HG02678 (cell line): ENCODE measurements at regions not wholly inside any gene's neighbourhood (a gene's known extent, or its start where the extent isn't known, plus 50 kb on each side); places are given as distances from the start of the nearest gene placed in this dataset.
"Not testable (repeated sequence)": the region's sequence is repeated elsewhere in the genome, so short reads cannot be mapped to it uniquely, and the experiment has no call there.

Experiments used
- ATAC-seq: cut with Tn5 transposase; IDR thresholded peaks from one replicate; pipeline ENCODE4 v1.9.1; 2021; ENCODE audit warnings: mild to moderate bottlenecking, moderate library complexity; ENCODE audit not compliant: unreplicated experiment

DNA sequence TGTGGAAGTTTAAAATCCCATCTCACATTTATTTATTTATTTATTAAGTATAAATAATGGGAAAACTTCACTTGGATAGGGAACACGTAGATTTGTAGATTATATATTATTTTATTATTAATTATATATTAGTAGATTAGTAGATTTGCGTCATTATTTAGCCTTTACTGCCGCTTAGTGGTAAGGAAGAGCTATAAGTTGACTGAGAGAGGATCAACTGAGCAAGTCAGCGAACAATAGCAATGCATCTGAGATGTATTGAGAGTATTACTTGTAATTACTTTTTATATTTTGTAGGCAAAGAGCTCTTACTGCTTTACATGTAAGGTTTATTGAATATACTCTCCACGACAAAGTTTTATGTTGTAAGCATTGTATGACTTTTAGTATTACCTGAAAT is 244.5 kb upstream of the ANKRD30A start:
- ATAC-seq, result no peak

DNA sequence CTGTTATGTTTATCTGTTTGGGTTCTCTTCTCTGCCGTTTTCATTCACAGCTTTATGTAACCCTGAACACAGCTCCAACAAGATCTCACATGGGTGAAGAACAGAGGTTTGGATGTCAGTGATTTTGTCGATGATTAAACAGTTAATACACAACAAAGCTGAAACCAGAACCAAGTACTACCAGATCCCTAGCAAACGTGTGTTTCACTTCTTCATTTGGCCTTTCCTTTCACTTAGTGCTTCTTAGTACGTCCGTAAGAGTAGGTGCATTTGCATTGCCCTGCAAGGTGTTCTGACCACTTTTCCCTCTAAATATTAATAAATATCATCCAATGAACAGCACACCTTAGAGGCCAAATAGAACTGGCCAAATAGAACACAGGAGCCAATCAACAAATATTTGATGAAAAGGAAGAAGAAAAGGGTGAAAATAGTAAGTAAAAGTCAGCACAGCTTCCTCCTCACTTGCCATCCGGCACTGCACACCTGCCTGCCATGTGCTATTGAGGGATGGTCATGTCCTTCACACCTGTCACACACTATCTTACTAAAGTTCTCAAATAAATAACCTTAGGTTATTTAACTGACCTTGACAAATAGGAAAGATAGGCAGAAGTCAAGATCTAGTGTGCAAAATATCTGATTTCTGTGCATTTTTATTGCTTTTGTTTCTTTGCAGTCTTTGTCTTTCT is 252.6 kb upstream of the ANKRD30A start:
- peak; percentile 99 for ATAC-seq

DNA sequence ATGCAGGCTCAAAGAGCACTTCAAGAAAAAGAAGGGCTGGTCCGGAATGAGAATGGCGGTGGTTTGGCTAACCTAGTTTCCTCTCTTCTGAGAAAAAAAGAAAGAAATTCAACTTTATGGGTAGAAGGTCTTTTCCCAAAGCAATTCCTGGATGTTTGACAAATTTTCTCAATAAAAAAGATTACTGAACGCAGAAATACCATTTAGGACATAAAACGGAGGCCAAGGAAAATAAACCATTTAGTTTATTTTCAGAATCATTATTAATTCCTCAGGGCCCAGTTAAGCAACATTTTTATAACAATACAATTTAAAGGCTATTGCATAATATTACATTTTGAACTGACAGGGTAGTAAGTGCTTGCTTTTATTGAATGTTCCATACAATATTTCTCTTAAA is 284.6 kb upstream of the ANKRD30A start:
- ATAC-seq, result no peak

DNA sequence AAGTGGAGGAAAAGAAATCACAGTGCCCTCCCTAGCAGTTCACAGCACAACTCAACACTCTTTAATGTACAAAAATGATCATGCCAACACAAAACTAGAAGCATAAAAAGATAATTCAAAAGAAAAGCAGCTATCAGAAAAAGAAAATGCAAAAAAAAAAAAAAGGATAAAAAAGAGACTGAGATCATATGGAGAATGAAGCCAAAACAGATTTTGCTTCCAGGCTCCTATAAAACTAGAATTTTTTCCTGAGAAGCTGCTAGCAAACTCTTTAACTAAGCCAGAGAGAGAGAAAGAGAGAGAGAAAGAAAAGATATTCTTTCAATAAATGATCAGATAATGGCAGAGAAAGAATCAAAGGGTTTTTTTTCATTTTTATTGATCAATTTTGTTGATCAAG is 288.0 kb upstream of the ANKRD30A start:
- no peak for ATAC-seq

DNA sequence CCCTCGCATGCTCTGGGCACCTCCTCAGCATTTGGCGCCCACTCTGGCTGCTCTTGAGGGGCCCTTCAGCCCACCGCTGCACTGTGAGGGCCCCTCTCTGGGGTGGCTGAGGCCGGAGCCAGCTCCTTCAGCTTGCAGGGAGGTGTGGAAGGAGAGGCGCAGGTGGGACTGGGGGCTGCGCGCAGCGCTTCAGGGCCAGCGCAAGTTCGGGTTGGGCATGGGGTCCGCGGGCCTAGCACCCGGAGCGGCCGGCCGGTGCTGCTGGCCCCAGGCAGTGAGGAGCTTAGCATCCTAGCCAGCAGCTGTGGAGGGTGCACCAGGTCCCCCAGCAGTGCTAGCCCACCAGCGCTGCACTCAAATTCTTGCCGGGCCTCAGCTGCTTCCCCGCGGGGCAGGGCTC is 305.6 kb upstream of the ANKRD30A start:
- no peak for ATAC-seq

DNA sequence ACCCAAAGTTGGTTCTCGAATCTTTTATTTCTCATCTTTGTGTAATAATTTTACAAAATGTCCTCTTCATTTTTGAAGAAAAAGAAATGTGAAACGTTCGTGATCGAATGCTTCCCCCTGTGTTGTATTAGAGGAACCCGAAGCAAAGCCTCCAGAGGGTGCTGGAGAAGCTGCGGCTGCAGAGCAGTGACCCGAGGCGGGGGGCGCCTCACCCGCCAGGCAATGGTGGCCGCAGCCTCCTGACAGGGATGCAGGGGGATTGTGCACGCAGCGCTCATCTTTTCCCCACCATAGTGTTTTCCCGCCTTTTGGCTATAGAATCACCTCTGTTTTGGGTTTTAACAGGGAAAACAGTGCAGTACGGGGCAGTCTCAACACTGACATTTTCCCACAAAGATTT is 307.5 kb upstream of the ANKRD30A start:
- no peak for ATAC-seq

DNA sequence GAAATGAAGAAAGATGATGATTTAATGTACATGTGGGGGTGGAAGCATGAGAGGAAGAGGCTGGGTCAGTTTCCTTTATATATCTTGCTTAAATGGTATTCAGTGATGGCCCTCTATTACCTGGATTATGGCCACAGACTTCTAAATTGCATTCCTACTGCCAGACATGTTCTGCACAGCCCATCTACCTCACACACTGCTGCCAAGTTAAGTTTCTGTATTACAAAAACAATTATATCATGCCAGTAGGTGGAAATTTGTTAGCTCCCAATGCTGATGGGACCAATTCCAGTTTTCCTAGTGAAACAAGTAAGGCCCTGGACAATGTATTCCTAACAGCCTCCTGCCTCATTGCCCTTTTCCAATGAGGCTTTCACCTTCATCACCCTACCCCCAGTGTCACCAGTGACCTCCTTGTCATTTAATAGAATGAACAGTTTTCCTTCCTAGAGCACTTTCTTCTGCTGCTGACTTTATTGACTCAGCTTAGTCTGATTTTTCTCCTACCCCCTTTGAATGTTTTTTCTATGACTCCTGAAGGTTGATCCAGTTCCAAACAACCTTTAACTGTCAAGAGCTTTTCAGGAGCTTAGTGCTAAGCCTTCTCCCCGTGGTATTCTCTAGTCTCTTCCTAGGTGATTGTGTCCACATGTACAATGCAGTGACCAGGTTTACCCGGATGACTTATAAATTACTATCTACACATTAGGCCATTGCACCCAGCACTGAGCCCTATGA is 316.6 kb upstream of the ANKRD30A start:
- ATAC-seq, result no peak

DNA sequence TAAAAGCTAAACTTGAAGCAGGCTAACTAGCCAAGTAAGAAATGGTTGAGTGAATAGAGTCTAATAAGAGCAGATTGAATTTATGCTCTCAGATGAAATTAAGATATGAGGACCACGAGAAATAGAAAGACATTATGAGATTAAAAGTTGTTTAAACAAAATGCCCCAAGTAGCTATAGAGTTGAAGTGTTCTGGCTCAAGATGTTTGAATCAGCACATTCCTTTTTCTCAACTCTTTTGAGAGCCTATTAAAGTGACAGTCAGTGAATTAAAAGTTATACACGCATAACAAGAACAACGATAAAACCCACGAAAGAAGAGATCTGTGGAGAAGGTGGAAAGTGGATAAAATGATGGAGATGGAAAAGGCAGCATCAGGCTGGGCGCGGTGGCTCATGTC is 322.2 kb upstream of the ANKRD30A start:
- ATAC-seq, result no peak

DNA sequence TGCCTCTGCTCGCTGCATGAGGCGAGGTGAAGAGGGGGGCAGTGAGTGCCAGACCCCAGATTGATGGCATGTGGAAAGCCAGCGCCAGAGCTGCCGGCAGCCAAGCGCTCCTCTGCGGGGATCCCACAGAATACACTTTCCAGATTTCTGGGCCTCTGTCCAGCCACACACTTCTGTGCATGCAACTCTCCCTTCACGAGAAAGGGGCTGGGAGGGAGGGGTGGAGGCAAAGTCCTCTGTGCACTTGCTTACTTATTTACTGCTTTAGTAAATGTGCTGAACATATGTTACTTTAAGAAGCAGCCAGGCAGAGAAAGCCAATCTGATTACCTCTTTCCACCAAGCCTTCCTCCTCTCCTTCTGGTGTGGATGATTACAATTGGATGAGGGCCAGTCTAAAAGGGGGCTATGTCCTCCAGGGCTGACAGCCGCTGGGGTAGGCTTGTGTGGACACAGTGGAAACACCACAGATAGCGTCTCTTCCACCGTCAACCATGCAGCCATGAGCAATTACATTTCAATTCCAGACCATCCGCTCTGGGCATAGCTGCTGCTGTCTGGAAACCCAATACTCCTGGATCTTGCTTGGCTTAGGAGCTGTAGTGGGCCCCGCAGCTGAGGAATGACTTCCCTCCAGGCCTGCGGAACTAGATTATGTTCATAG is 322.8 kb upstream of the ANKRD30A start:
- ATAC-seq, result no peak

DNA sequence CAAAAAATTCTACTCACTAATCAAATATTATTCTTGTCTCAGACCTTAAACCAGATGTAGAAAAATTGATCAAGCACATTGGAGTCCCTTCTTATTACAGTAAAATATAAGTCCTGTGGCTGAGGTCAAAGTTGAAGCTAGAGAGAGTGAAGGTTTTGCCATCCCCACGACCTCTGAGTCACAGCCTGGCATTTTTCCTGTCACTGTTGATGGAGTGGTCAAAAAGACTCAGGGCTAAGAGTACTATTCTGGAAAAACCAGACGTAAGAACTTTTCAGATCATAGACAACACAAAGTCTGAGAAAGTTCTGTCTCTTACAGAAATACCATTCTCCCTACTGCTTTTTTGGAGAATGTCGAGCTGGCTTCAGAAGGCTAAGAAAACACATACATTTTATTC is 323.7 kb upstream of the ANKRD30A start:
- ATAC-seq, result no peak

DNA sequence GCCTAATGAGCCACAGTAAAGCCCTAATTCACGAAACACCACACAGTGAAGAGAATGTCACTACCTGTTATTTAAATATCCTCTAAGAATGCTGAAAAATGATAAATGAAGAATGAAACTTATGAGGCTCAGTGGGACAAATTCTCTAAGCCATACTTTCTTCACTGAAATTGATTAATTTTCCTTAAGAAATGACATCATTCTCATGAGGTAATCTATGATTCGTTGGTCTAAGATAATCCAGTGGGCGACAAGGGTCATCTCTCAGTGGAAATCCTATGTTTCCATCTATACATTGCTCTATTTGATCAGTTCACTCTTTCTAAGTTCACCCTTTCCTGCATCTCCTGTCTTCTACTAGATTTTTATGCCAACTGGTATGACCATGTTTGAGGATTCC is 330.4 kb upstream of the ANKRD30A start:
- ATAC-seq, result no peak

DNA sequence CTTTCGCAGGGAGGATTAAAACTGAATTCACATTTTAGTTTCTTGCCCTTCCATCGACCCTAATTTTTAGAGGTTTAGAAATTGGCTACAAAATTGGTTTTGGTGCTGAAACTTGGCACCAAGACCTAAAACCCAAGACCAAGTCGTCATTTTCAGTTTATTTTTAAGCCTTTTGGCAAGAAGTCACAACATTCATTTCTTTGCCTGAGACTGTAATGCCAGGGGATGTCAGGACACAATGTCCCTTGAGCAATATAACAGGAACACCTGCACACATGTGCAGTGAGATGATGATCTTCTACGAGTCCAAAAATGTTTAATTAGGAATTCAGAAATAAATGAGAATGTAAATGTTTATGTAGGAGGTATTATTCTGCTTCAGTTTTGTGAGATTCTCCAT is 335.4 kb upstream of the ANKRD30A start:
- no peak for ATAC-seq

DNA sequence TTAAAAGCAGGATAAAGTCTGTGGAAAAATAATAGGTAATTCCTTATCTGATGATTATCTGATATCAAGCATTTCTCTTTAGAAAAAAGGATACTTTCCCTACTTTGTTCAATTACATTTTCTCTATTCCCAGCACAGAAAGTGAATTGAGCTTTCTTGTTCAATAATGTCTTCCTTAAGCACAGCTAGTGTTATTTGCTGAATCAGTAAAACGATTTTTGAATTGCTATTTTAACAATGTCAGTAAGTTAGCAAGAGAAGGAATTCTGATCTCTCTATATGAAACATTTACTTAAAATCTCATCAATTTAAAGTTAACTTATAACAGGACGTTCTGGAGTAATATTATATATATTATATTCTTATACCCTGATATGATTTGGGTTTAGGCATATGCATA is 337.2 kb upstream of the ANKRD30A start:
- ATAC-seq, result no peak

DNA sequence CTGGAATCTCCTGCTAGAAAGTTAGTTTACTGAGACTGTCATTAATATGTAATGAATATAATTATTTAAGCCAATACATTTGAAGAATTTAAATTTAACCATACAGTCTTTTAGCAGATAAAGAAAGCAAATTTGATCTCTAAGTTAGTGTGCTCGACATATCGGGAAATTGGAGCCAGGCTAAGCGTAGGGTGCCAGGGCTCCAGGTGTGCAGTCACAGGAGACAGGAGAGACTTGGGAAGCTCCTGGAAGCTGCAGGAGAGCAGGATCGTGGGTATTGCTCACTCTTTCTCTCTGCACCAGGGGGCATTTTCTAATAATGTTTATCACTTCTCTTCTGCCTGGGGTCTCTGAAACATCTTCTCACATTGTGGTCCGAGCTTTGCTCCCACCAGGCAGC is 342.0 kb upstream of the ANKRD30A start:
- ATAC-seq, result no peak

DNA sequence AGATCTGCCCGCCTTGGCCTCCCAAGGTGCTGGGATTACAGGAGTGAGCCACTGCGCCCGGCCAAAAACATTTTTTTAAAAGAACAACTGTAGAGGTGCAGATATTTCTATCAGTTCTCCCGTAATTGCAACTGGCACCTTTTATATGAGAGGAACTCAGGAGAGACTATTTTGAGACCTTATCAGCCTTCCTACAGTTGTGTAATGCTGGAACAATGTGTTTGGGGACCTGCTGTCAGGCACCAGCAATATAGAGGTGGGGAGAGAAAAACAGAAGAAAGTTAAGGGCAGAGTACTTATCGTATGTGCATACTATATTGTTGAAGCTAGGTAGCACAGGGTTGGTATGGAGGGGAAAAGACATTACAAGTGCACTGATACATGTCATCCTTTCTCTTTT is 343.8 kb upstream of the ANKRD30A start:
- ATAC-seq, result no peak

DNA sequence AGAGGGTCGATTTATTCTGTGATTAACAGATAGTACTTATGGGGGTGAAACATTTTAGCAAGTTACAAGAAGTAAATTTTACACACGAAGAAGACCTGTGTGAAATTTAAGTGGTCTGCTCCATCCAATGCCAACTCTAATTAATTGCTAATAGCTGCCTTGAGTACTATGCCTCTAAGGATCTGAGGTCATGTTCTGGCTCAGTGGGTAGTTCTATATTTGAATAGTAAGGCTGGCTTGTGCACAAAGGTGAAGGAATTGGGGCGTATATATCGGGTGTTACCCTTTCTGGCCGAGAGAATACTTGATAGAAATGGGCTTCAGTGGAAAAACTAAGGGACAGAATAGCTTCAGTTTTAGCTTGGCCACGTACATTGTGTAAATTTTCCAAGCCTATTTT is 345.2 kb upstream of the ANKRD30A start:
- ATAC-seq, result no peak

DNA sequence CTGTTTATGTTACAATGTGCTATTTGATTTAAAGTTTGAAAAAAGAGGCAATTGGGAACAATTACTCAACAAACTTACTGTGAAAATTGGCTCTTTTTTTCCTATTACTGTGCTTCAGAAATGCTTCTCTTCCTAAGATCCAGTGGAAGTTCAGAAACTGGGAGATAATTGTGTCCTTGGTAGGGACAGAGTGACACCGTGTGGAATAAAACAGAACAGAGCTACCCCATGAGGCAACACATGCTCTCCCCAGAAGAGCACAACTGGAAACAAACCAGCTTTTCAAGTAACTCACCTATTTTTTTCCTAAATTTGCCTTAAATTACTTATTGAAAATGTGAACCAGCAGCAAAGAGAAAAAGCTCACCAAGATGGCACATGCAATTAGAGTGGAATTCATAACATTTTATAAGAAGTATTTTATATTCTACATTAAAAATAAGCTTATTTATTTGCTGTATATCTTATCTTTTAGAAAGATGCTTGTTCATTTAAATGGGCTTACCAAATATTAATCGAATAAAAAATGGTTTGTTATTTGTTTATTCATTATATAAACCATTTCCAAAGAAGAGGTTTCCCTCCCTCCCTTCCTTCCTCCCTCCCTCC is 346.1 kb upstream of the ANKRD30A start:
- no peak for ATAC-seq

DNA sequence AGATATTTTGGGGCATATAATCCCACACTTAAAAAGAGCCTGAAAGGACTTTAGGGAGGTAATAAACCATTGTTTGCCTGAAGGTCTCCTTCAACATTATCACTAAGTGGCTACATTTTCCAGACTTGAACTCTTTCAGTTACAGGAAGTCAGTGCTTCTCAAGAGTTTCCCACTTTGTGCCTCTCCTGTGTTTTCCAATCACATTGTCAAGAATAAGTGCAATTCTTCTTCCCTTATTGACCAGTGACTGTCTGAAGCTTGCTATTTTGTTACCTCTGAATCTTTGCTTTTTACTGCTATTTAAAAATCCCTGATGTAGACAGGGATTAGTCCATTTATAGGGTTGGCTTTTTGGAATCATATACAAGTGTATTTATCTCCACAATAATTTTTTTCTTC is 346.7 kb upstream of the ANKRD30A start:
- no peak for ATAC-seq

DNA sequence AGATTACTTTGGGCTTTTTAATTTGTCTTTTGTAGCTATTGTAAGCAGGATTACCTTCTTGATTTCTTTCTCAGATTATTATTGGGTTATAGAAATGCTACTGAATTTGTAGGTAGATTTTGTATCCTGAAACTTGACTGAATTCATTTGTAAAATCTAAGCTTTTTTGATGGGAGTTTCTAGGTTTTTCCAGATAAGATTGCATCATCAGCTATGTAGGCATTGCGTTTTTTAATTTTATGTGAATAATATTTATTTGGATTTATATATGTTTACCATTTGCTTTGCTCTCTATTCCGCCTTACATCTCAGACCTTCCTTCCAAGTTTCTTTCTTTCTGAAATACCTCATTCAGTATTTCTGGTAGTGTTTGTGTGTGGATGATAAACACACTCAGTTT is 351.7 kb upstream of the ANKRD30A start:
- no peak for ATAC-seq

DNA sequence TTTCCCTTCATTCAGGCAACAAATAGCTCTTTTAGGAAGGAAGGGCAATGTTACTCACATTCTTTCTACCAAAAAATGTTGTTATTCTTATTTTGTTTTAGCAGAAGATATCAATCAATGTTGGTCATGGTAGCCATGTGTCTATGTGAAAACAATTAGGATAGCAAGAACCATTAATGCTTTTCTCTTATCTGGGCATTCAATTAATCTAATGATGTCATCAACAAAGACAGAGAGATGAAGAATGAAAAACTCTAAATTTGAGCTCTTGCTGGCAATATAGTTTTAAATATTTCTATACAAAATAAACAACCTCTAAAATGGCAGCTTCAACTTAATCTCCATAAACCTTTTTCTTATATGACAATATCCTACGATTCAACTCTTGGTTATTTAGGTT is 353.7 kb upstream of the ANKRD30A start:
- ATAC-seq, result no peak

DNA sequence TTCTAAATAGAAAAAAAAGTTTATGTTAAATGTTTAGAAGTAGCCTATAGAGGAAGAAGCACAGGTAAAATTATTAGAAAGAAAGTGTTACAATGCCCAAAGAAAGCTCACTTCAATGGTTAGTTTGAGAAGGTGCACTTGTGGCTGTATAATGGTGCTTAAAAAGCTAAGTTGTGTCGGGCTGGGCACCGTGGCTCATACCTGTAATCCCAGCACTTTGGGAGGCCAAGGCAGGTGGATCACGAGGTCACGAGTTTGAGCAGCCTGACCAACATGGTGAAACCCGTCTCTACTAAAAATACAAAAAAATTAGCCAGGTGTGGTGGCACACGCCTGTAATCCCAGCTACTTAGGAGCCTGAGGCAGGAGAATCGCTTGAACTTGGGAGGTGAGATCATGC is 355.7 kb upstream of the ANKRD30A start:
- not testable (repeated sequence) for ATAC-seq

DNA sequence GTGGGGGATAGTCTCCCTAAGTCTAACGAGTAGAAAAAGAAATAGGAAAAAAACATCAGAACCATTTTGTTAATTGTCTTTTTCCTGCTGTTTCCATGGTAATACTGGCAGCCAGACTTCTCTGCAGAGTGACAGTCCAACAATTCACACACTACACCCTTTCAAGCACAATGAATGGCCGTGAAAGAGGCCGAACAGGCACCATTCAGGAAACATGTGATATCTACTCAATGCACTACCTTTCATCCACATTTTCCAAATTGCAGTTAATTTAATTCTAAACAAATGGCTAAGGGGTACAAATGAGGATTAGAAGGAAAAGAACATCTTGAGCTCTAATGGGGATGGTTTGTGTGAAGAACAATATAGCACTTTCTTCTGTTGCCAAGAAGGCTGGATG is 358.5 kb upstream of the ANKRD30A start:
- ATAC-seq, result no peak
